ENCODE measurements at regions not wholly inside any gene's neighbourhood (a gene's known extent, or its start where the extent isn't known, plus 50 kb on each side); places are given as distances from the start of the nearest gene placed in this dataset.

GRCh38 chr15:38658431-38658830 lies 93.8 kb upstream of the RASGRP1 start:
- H3K4me3 Mint-ChIP-seq = no peak overlapping the region
- no peak for DNase-seq
- H3K27ac Mint-ChIP-seq = peak overlapping the region; percentile 54
- no peaks in the 10 kb centered on the region for H3K27me3 Mint-ChIP-seq
- peaks cover 72% of the 10 kb centered on the region for H3K4me1 Mint-ChIP-seq (ENCODE audit: low read depth)
- H3K36me3 Mint-ChIP-seq (ENCODE audit: low read depth) = no peaks in the 10 kb centered on the region
- H3K9me3 Mint-ChIP-seq = no peaks in the 10 kb centered on the region

- Mint-ChIP-seq H3K9me3 (no peaks in the 10 kb centered on the region), H3K27me3 (no peaks in the 10 kb centered on the region), H3K4me3 (peak overlapping the region; percentile 16), H3K36me3 (ENCODE audit: low read depth) (no peaks in the 10 kb centered on the region), H3K4me1 (ENCODE audit: low read depth) (peaks cover 76% of the 10 kb centered on the region), H3K27ac (peak overlapping the region; percentile 83)
- no peak for DNase-seq
Measured at GRCh38 chr15:38660738-38661137, 96.1 kb upstream of the RASGRP1 start.

DNA sequence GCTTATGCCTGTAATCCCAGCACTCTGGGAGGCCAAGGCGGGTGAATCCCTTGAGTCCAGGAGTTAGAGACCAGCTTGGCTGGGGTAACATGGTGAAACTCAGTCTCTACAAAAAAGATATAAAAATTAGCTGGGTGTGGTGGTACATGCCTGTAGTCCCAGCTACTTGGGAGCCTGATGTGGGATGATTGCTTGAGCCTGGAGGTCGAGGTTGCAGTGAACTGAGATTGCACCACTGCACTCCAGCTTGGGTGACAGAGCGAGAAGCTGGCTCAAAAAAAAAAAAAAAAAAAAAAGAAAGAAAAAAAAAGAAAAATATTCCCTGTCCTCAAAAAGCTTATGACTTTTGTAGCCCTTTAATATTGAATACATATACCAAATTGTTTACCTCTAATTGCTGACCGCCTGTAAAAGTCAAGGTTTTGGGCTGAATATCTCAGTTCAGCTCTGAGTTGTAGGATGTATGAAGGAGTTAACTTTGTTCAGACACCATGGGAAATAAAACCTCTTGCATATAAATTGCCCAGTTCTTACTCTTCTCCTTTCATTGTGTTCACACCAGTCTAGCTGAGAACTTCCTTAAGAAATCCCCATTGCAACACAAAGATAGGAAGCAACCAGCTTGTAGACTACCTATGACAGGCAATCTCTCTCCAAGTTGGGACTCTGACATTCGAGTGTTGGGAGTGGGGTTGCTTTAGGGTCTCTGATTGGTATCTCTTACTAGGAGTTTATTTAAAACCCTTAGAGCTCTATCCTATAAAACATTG lies 97.6 kb upstream of the RASGRP1 start:
- Mint-ChIP-seq H3K36me3 (ENCODE audit: low read depth) (no peaks in the 10 kb centered on the region), H3K9me3 (no peaks in the 10 kb centered on the region), H3K27me3 (no peaks in the 10 kb centered on the region), H3K4me3 (no peak overlapping the region), H3K27ac (no peak overlapping the region), H3K4me1 (ENCODE audit: low read depth) (peaks cover 81% of the 10 kb centered on the region)
- DNase-seq = no peak

GRCh38 chr15:38662805-38663204 lies 98.2 kb upstream of the RASGRP1 start:
- no peaks in the 10 kb centered on the region for H3K27me3 Mint-ChIP-seq
- H3K4me1 Mint-ChIP-seq (ENCODE audit: low read depth) = peaks cover 83% of the 10 kb centered on the region
- H3K36me3 Mint-ChIP-seq (ENCODE audit: low read depth) = no peaks in the 10 kb centered on the region
- no peak for DNase-seq
- no peak overlapping the region for H3K27ac Mint-ChIP-seq
- H3K9me3 Mint-ChIP-seq = peaks cover 3% of the 10 kb centered on the region
- H3K4me3 Mint-ChIP-seq = no peak overlapping the region

DNA sequence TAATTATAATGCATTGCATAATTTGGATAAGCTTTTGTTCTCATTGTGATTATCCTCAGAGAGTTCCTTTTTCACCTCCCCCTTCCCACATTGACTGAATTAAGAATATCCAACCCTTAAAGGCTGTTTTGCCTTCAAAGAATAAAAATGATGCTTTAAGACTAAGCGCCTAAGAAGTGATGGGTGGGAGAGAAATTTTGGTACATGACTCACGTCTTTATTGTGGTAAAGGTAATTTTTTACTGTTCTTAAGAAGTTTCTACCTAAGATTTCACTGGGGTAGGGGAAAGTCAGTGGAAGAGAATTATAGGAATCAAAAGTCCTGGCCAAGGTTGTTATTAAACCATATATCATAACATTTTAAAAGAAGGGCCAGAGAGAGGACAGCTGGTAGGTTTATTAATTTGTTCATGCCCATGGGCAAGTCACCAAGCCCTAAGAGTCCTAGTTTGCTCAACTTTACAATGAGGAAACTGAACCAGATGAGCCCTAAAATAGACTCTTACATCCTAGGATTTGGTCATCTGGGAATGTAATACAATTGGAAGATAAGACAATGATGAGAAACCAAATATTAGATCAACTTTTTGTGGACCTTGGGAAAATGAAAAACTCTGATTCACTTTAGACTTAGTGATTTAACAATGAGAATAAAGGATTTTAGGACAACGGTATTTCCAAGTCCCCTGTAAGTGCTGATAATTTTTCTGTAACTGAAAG lies 101.1 kb upstream of the RASGRP1 start:
- H3K27ac Mint-ChIP-seq = peak overlapping the region; percentile 75
- H3K27me3 Mint-ChIP-seq = no peaks in the 10 kb centered on the region
- no peaks in the 10 kb centered on the region for H3K36me3 Mint-ChIP-seq (ENCODE audit: low read depth)
- peaks cover 9% of the 10 kb centered on the region for H3K9me3 Mint-ChIP-seq
- H3K4me1 Mint-ChIP-seq (ENCODE audit: low read depth) = peaks cover 88% of the 10 kb centered on the region
- DNase-seq = no peak
- H3K4me3 Mint-ChIP-seq = peak overlapping the region; percentile 21

- Mint-ChIP-seq H3K9me3 (peaks cover 13% of the 10 kb centered on the region), H3K4me3 (no peak overlapping the region), H3K4me1 (ENCODE audit: low read depth) (peaks cover 91% of the 10 kb centered on the region), H3K36me3 (ENCODE audit: low read depth) (no peaks in the 10 kb centered on the region), H3K27ac (peak overlapping the region; percentile 76), H3K27me3 (no peaks in the 10 kb centered on the region)
- no peak for DNase-seq
Measured at GRCh38 chr15:38666865-38667510, 102.4 kb upstream of the RASGRP1 start.

- Mint-ChIP-seq H3K9me3 (peaks cover 13% of the 10 kb centered on the region), H3K4me3 (no peak overlapping the region), H3K36me3 (ENCODE audit: low read depth) (no peaks in the 10 kb centered on the region), H3K4me1 (ENCODE audit: low read depth) (peaks cover 92% of the 10 kb centered on the region), H3K27ac (peak overlapping the region; percentile 76), H3K27me3 (no peaks in the 10 kb centered on the region)
- DNase-seq = no peak
Measured at GRCh38 chr15:38667890-38668850, 103.6 kb upstream of the RASGRP1 start.

GRCh38 chr15:38668898-38669391 lies 104.3 kb upstream of the RASGRP1 start:
- H3K9me3 Mint-ChIP-seq = peaks cover 13% of the 10 kb centered on the region
- DNase-seq = no peak
- peaks cover 94% of the 10 kb centered on the region for H3K4me1 Mint-ChIP-seq (ENCODE audit: low read depth)
- no peak overlapping the region for H3K27ac Mint-ChIP-seq
- no peaks in the 10 kb centered on the region for H3K27me3 Mint-ChIP-seq
- H3K4me3 Mint-ChIP-seq = no peak overlapping the region
- H3K36me3 Mint-ChIP-seq (ENCODE audit: low read depth) = no peaks in the 10 kb centered on the region

DNA sequence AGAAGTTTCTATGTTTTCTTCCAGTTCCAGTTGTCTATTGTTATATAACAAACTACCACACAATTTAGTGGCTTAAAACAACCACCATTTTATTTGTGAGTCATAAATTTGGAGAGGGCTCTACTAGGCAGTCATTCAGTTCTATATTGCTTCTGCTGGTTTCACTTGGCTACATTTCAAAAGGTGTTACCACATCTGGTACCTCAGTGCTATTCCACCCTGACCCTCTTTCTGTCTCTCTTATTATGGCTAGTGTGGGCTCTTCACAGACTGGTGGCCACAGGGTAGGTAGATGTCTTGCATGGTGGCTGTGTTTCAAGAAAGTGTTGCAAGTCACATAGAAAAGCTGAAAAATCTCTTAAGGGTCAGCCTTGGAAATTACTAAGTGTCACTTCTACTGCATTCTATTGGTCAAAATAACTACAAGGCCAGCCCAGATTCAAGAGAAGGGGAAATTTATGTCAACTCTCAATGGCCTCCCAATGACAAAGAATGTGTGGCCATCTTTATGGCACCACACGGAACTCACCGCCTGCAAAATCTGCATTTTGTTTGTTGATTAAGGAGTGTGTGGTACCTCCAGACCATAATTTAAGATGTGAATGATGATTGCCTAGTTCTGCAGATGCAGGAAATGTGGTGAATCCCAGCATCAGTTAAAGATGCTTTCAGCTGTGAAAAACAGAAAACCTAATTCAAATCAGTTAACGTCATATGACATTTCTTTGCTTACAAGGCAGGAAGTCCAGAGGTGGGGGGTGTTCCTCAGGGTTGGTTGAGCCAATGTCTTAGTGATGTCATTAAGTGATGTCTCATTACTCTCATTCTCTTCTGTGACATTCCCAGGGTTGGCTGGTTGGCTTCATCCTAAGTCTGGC lies 105.8 kb upstream of the RASGRP1 start:
- no peaks in the 10 kb centered on the region for H3K36me3 Mint-ChIP-seq (ENCODE audit: low read depth)
- peaks cover 13% of the 10 kb centered on the region for H3K9me3 Mint-ChIP-seq
- peaks cover 92% of the 10 kb centered on the region for H3K4me1 Mint-ChIP-seq (ENCODE audit: low read depth)
- H3K27ac Mint-ChIP-seq = peak overlapping the region; percentile 90
- peak overlapping the region; percentile 36 for H3K4me3 Mint-ChIP-seq
- no peak for DNase-seq
- H3K27me3 Mint-ChIP-seq = no peaks in the 10 kb centered on the region

DNA sequence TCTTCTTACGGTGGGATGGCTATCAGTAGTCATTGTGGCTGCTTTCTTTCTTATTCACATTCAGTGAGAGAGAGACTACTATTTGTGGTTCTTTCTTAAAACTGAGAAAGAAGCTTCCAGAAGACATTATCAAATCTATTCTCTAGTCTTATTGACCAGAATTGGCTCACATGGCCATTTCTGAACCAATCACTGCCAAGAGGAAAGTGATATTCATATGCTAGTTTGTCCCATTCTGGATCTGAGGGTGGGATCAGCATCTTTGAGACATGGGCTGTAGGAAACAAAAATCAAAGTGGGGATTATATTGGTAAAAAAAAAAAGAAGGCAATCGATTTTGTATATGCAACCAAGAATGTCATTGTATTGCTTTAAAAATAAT lies 106.4 kb upstream of the RASGRP1 start:
- H3K27ac Mint-ChIP-seq = peak overlapping the region; percentile 90
- no peaks in the 10 kb centered on the region for H3K36me3 Mint-ChIP-seq (ENCODE audit: low read depth)
- peaks cover 13% of the 10 kb centered on the region for H3K9me3 Mint-ChIP-seq
- no peak for DNase-seq
- H3K27me3 Mint-ChIP-seq = no peaks in the 10 kb centered on the region
- H3K4me3 Mint-ChIP-seq = peak overlapping the region; percentile 36
- peaks cover 87% of the 10 kb centered on the region for H3K4me1 Mint-ChIP-seq (ENCODE audit: low read depth)

- H3K4me1 Mint-ChIP-seq (ENCODE audit: low read depth) = peaks cover 79% of the 10 kb centered on the region
- peak overlapping the region; percentile 90 for H3K27ac Mint-ChIP-seq
- H3K27me3 Mint-ChIP-seq = no peaks in the 10 kb centered on the region
- peak overlapping the region; percentile 20 for H3K4me3 Mint-ChIP-seq
- peaks cover 13% of the 10 kb centered on the region for H3K9me3 Mint-ChIP-seq
- H3K36me3 Mint-ChIP-seq (ENCODE audit: low read depth) = no peaks in the 10 kb centered on the region
- peak; percentile 57 for DNase-seq
Measured at GRCh38 chr15:38671675-38672254, 107.2 kb upstream of the RASGRP1 start.

GRCh38 chr15:38672273-38672672 lies 107.7 kb upstream of the RASGRP1 start:
- H3K4me1 Mint-ChIP-seq (ENCODE audit: low read depth) = peaks cover 76% of the 10 kb centered on the region
- DNase-seq = no peak
- no peaks in the 10 kb centered on the region for H3K36me3 Mint-ChIP-seq (ENCODE audit: low read depth)
- H3K27ac Mint-ChIP-seq = peak overlapping the region; percentile 90
- peaks cover 12% of the 10 kb centered on the region for H3K9me3 Mint-ChIP-seq
- H3K27me3 Mint-ChIP-seq = no peaks in the 10 kb centered on the region
- H3K4me3 Mint-ChIP-seq = peak overlapping the region; percentile 20
